IMR-90 (cell line): ENCODE measurements at regions not wholly inside any gene's neighbourhood (a gene's known extent, or its start where the extent isn't known, plus 50 kb on each side); places are given as distances from the start of the nearest gene placed in this dataset.

Experiments
- ATAC-seq: fragments of 200-7000 bp; cut with Tn5 transposase; 2 replicates; pipeline ENCODE4 v1.9.1; 2020; ENCODE audit warnings: low read depth, mild to moderate bottlenecking, moderate library complexity
- BruUV-seq: library from RNA; stranded (reverse); fragments of 400-500 nt; replicated peaks from 2 replicates; lab custom pipeline; 2021; lab: Mats Ljungman, UMichigan
- CTCF ChIA-PET: fragments of 300-600 bp; formaldehyde crosslinking; extraction: SDS; loops from one replicate; lab custom pipeline; 2021; ENCODE audit warnings: antibody characterized with exemption; lab: Yijun Ruan, JAX
- POLR2A ChIA-PET: fragments of 300-600 bp; sonication (Branson Sonifier 250); formaldehyde crosslinking; loops from one replicate; lab custom pipeline; 2022; ENCODE audit warnings: antibody characterized with exemption; ENCODE audit not compliant: unreplicated experiment; lab: Charles Lee
- DNase-seq: peaks from one replicate; pipeline ENCODE4 v3.0.0; 2013
- H2AFZ ChIP-seq: replicated peaks from 2 replicates; pipeline ENCODE3; 2013; ENCODE audit warnings: low read length, mild to moderate bottlenecking; ENCODE audit not compliant: poor library complexity
- H2AK5ac ChIP-seq: 2 replicates; pipeline ENCODE4 v1.6.1; 2013; ENCODE audit warnings: low read depth, low read length, inconsistent platforms
- H2AK9ac ChIP-seq: replicated peaks from 2 replicates; pipeline ENCODE3; 2013; ENCODE audit warnings: mild to moderate bottlenecking, low read depth, low read length, moderate library complexity; ENCODE audit not compliant: poor library complexity
- H2BK120ac ChIP-seq: 2 replicates; pipeline ENCODE4 v1.6.1; 2013; ENCODE audit warnings: low read depth, low read length, inconsistent platforms
- H2BK15ac ChIP-seq: 3 replicates; pipeline ENCODE4 v1.6.1; 2013; ENCODE audit warnings: low read depth, low read length, inconsistent platforms
- H2BK20ac ChIP-seq: 2 replicates; pipeline ENCODE4 v1.6.1; 2013; ENCODE audit warnings: low read depth, mild to moderate bottlenecking, inconsistent platforms, low read length, moderate library complexity
- H2BK5ac ChIP-seq: 2 replicates; pipeline ENCODE4 v1.6.1; 2013; ENCODE audit warnings: mild to moderate bottlenecking, low read depth, low read length, inconsistent platforms; ENCODE audit not compliant: poor library complexity, severe bottlenecking
- H3K14ac ChIP-seq: replicated peaks from 2 replicates; pipeline ENCODE4 v1.6.1; 2013; ENCODE audit warnings: low read depth, low read length, inconsistent platforms
- H3K18ac ChIP-seq: 2 replicates; pipeline ENCODE4 v1.6.1; 2013; ENCODE audit warnings: low read depth, low read length, control low read depth
- H3K23ac ChIP-seq: 2 replicates; pipeline ENCODE4 v1.6.1; 2013; ENCODE audit warnings: low read depth, low read length, inconsistent platforms
- H3K27ac ChIP-seq: 2 replicates; pipeline ENCODE4 v1.5.1; 2013; ENCODE audit warnings: mild to moderate bottlenecking, control low read depth, low read length; ENCODE audit not compliant: insufficient read depth
- H3K27me3 ChIP-seq: 2 replicates; pipeline ENCODE4 v1.6.1; 2013; ENCODE audit warnings: low read length; ENCODE audit not compliant: control insufficient read depth, insufficient read depth
- H3K36me3 ChIP-seq: 2 replicates; pipeline ENCODE4 v1.6.1; 2013; ENCODE audit warnings: low read length, mixed read lengths; ENCODE audit not compliant: control insufficient read depth, insufficient read depth
- H3K4ac ChIP-seq: 2 replicates; pipeline ENCODE4 v1.6.1; 2013; ENCODE audit warnings: low read depth, low read length, inconsistent platforms
- H3K4me1 ChIP-seq: 2 replicates; pipeline ENCODE4 v1.6.1; 2013; ENCODE audit warnings: low read length, mixed read lengths; ENCODE audit not compliant: control insufficient read depth, insufficient read depth
- H3K4me2 ChIP-seq: 2 replicates; pipeline ENCODE4 v1.6.1; 2013; ENCODE audit warnings: low read depth, mild to moderate bottlenecking, control low read depth, low read length, moderate library complexity
- H3K4me3 ChIP-seq: 2 replicates; pipeline ENCODE4 v1.5.1; 2013; ENCODE audit warnings: low read depth, mild to moderate bottlenecking, control low read depth, low read length, moderate library complexity; ENCODE audit not compliant: insufficient read depth
- H3K56ac ChIP-seq: 2 replicates; pipeline ENCODE4 v1.6.1; 2013; ENCODE audit warnings: low read length, inconsistent platforms; ENCODE audit not compliant: insufficient read depth; ENCODE audit errors: extremely low read depth
- H3K79me1 ChIP-seq, 2 experiments: 2 replicates each; pipeline ENCODE4 v1.6.1; 2013; ENCODE audit warnings: low read length in 2 of 2, inconsistent platforms in 1 of 2, low read depth in 1 of 2
- H3K9ac ChIP-seq: 2 replicates; pipeline ENCODE4 v1.6.1; 2013; ENCODE audit warnings: low read depth, low read length, control low read depth
- H3K9me1 ChIP-seq: 2 replicates; pipeline ENCODE4 v1.6.1; 2013; ENCODE audit warnings: low read length, inconsistent platforms; ENCODE audit not compliant: insufficient read depth
- H3K9me3 ChIP-seq: 2 replicates; pipeline ENCODE4 v1.6.1; 2013; ENCODE audit warnings: low read length; ENCODE audit not compliant: control insufficient read depth, insufficient read depth
- H4K20me1 ChIP-seq: 2 replicates; pipeline ENCODE4 v1.6.1; 2013; ENCODE audit warnings: low read length, inconsistent platforms; ENCODE audit not compliant: insufficient read depth
- H4K5ac ChIP-seq: 2 replicates; pipeline ENCODE4 v1.6.1; 2013; ENCODE audit warnings: mild to moderate bottlenecking, low read depth, low read length, control low read depth
- H4K8ac ChIP-seq, 2 experiments: 2 replicates each; pipeline ENCODE4 v1.6.1; 2013; ENCODE audit warnings: low read depth in 2 of 2, low read length in 2 of 2, control low read depth in 1 of 2, inconsistent platforms in 1 of 2
- H4K91ac ChIP-seq: 2 replicates; pipeline ENCODE4 v1.6.1; 2013; ENCODE audit warnings: low read depth, low read length, inconsistent platforms; ENCODE audit not compliant: insufficient read depth
- BHLHE40 ChIP-seq: fragments of 150-350 bp; IDR thresholded peaks from 2 replicates; pipeline ENCODE4 v1.6.1; 2016; ENCODE audit warnings: mild to moderate bottlenecking, low read depth, low read length
- CEBPB ChIP-seq: IDR thresholded peaks from 2 replicates; pipeline ENCODE4 v1.6.1; 2012; ENCODE audit warnings: low read depth, low read length, improper control_type of control experiment
- CHD1 ChIP-seq: IDR thresholded peaks from 2 replicates; pipeline ENCODE4 v1.6.1; 2012; ENCODE audit warnings: low read depth, low read length, improper control_type of control experiment
- CTCF ChIP-seq: conservative IDR thresholded peaks from 2 replicates; pipeline ENCODE4 v1.5.1; 2012; ENCODE audit warnings: mild to moderate bottlenecking, low read depth, low read length, improper control_type of control experiment
- ELK1 ChIP-seq: fragments of 150-350 bp; IDR thresholded peaks from 2 replicates; pipeline ENCODE4 v1.6.1; 2016; ENCODE audit warnings: low read depth, mild to moderate bottlenecking, low read length, moderate library complexity, borderline replicate concordance
- FOS ChIP-seq: fragments of 150-350 bp; IDR thresholded peaks from 2 replicates; pipeline ENCODE4 v1.6.1; 2016; ENCODE audit warnings: low read depth, low read length
- MAZ ChIP-seq: IDR thresholded peaks from 2 replicates; pipeline ENCODE4 v1.6.1; 2012; ENCODE audit warnings: low read depth, mild to moderate bottlenecking, low read length, improper control_type of control experiment, moderate library complexity, borderline replicate concordance
- MXI1 ChIP-seq: IDR thresholded peaks from 2 replicates; pipeline ENCODE4 v1.6.1; 2012; ENCODE audit warnings: low read depth, mild to moderate bottlenecking, low read length, moderate library complexity, borderline replicate concordance
- POLR2A ChIP-seq: IDR thresholded peaks from 2 replicates; pipeline ENCODE4 v1.6.1; 2012; ENCODE audit warnings: mild to moderate bottlenecking, low read depth, low read length
- RAD21 ChIP-seq: IDR thresholded peaks from 2 replicates; pipeline ENCODE4 v1.6.1; 2012; ENCODE audit warnings: low read length, improper control_type of control experiment
- RCOR1 ChIP-seq: IDR thresholded peaks from 2 replicates; pipeline ENCODE4 v1.6.1; 2012; ENCODE audit warnings: mild to moderate bottlenecking, low read length, improper control_type of control experiment; ENCODE audit not compliant: insufficient replicate concordance
- RFX5 ChIP-seq: IDR thresholded peaks from 2 replicates; pipeline ENCODE4 v1.8.0; 2012; ENCODE audit warnings: low read depth, mild to moderate bottlenecking, low read length, moderate library complexity
- USF2 ChIP-seq: fragments of 150-350 bp; IDR thresholded peaks from 2 replicates; pipeline ENCODE4 v1.6.1; 2017; ENCODE audit warnings: mild to moderate bottlenecking, antibody characterized with exemption, low read length, low read depth
- WGBS, 2 experiments: methylation state at CpG; one replicate each; pipeline versions ENCODE4 v1.1.5 to v1.1.7; 2013; ENCODE audit warnings: missing lambda C conversion rate in 2 of 2; ENCODE audit not compliant: insufficient read length in 1 of 2; ENCODE audit errors: extremely low coverage in 2 of 2; 5-methylcytosine and 5-hydroxymethylcytosine counted together
- dilution Hi-C: fragments of 300-500 bp; cut with HindIII; formaldehyde crosslinking; loops from one replicate; pipeline ENCODE4 v1.14.3; 2018; ENCODE audit warnings: low sequenced_read_pairs; ENCODE audit not compliant: unreplicated experiment
- in situ Hi-C: fragments of 300-500 bp; cut with MboI; formaldehyde crosslinking; loops from 3 replicates; pipeline ENCODE4 v1.14.3; 2019; ENCODE audit warnings: low sequenced_read_pairs, inconsistent platforms, mixed read lengths
- intact Hi-C: fragments of 100-400 bp; cut with micrococcal nuclease; formaldehyde crosslinking; loops from 2 replicates; pipeline ENCODE4 v1.10.0; 2022

GRCh38 chr7:88490874-88491273, 184.2 kb upstream of the STEAP4 start:
- Histone ChIP-seq H3K23ac (no peak overlapping the region), H3K79me1 (no peaks in the 10 kb centered on the region), H3K18ac (no peak overlapping the region), H2BK15ac (no peak overlapping the region), H4K5ac (no peak overlapping the region), H2AK9ac (no peak overlapping the region), H3K27me3 (no peaks in the 10 kb centered on the region), H2AK5ac (no peak overlapping the region), H3K9me3 (peaks cover 2% of the 10 kb centered on the region; the same call in 1 of the 2 replicates), H2BK120ac (no peak overlapping the region), H4K8ac (no peak overlapping the region), H2BK20ac (no peak overlapping the region), H3K4ac (no peak overlapping the region), H3K27ac (no peak overlapping the region), H3K4me1 (no peaks in the 10 kb centered on the region), H3K9me1 (no peaks in the 10 kb centered on the region), H4K20me1 (no peaks in the 10 kb centered on the region), H3K9ac (no peak overlapping the region), H3K36me3 (no peaks in the 10 kb centered on the region), H3K4me2 (no peak overlapping the region), H3K56ac (no peak overlapping the region), H4K91ac (no peak overlapping the region), H3K4me3 (no peak overlapping the region), H3K14ac (no peak overlapping the region), H2AFZ (no peak overlapping the region), H2BK5ac (no peak overlapping the region)
- CTCF ChIA-PET, result no interaction called here
- no peak for DNase-seq
- dilution Hi-C loops, result no loop called here
- BruUV-seq, result no TSS peak
- intact Hi-C loops, result no loop called here
- ATAC-seq, result no peak
- in situ Hi-C loops, result no loop called here
- POLR2A ChIA-PET, result no interaction called here
- no peak for TF ChIP-seq MAZ
- TF ChIP-seq RAD21, result no peak
- no peak for TF ChIP-seq MXI1
- no peak for TF ChIP-seq RFX5
- TF ChIP-seq ELK1, result no peak
- no peak for TF ChIP-seq RCOR1
- no peak for TF ChIP-seq BHLHE40
- no peak for TF ChIP-seq CTCF
- no peak for TF ChIP-seq CEBPB
- no peak for TF ChIP-seq FOS
- no peak for TF ChIP-seq USF2
- TF ChIP-seq POLR2A, result no peak
- TF ChIP-seq CHD1, result no peak
- no CpG with 5 or more reads among the region's 3 CpGs for WGBS, 2 experiments
